Activated CD8-positive, alpha-beta memory T cell treated with anti-CD3 and anti-CD28 coated beads, Interleukin-2, amount 50 U/mL, for 48 hours (primary cell): ENCODE measurements at regions not wholly inside any gene's neighbourhood (a gene's known extent, or its start where the extent isn't known, plus 50 kb on each side); places are given as distances from the start of the nearest gene placed in this dataset.

Source experiments
- DNase-seq: peaks from one replicate; pipeline ENCODE4 v3.0.0-alpha.2; 2020

- no peak for DNase-seq
Observed at GRCh38 chr7:42483886-42484285, 246.9 kb upstream of the GLI3 start.

- DNase-seq: no peak
Observed at GRCh38 chr7:42479816-42480633, 243.0 kb upstream of the GLI3 start.

- no peak for DNase-seq
Observed at GRCh38 chr7:42479452-42479815, 242.4 kb upstream of the GLI3 start.

- DNase-seq: no peak
Observed at GRCh38 chr7:42478717-42479116, 241.7 kb upstream of the GLI3 start.

GRCh38 chr7:42476255-42476654 lies 239.2 kb upstream of the GLI3 start:
- no peak for DNase-seq

GRCh38 chr7:42475082-42475481 lies 238.1 kb upstream of the GLI3 start:
- DNase-seq: no peak

- DNase-seq: no peak
Observed at GRCh38 chr7:42473099-42473498, 236.1 kb upstream of the GLI3 start.

- no peak for DNase-seq
Observed at GRCh38 chr7:42471573-42472174, 234.7 kb upstream of the GLI3 start.

GRCh38 chr7:42469341-42469740 lies 232.3 kb upstream of the GLI3 start:
- DNase-seq: no peak

- DNase-seq: no peak
Observed at GRCh38 chr7:42468471-42468870, 231.5 kb upstream of the GLI3 start.

GRCh38 chr7:42461537-42461936 lies 224.5 kb upstream of the GLI3 start:
- DNase-seq: no peak

GRCh38 chr7:42460933-42461332 lies 223.9 kb upstream of the GLI3 start:
- no peak for DNase-seq

- DNase-seq: no peak
Observed at GRCh38 chr7:42460148-42460547, 223.1 kb upstream of the GLI3 start.

- no peak for DNase-seq
Observed at GRCh38 chr7:42457663-42458062, 220.7 kb upstream of the GLI3 start.

- no peak for DNase-seq
Observed at GRCh38 chr7:42456756-42457276, 219.8 kb upstream of the GLI3 start.

- DNase-seq: no peak
Observed at GRCh38 chr7:42456267-42456666, 219.3 kb upstream of the GLI3 start.

GRCh38 chr7:42453931-42454361 lies 216.9 kb upstream of the GLI3 start:
- no peak for DNase-seq

- no peak for DNase-seq
Observed at GRCh38 chr7:42452356-42452755, 215.3 kb upstream of the GLI3 start.

- DNase-seq: no peak
Observed at GRCh38 chr7:42449431-42449830, 212.4 kb upstream of the GLI3 start.

- no peak for DNase-seq
Observed at GRCh38 chr7:42448901-42449300, 211.9 kb upstream of the GLI3 start.

- no peak for DNase-seq
Observed at GRCh38 chr7:42445691-42446090, 208.7 kb upstream of the GLI3 start.

- no peak for DNase-seq
Observed at GRCh38 chr7:42440951-42441350, 203.9 kb upstream of the GLI3 start.

GRCh38 chr7:42432644-42433043 lies 195.6 kb upstream of the GLI3 start:
- no peak for DNase-seq

GRCh38 chr7:42431873-42432272 lies 194.9 kb upstream of the GLI3 start:
- DNase-seq: no peak

GRCh38 chr7:42429339-42429738 lies 192.3 kb upstream of the GLI3 start:
- no peak for DNase-seq
